ENCODE measurements at regions not wholly inside any gene's neighbourhood (a gene's known extent, or its start where the extent isn't known, plus 50 kb on each side); places are given as distances from the start of the nearest gene placed in this dataset.

- in situ Hi-C loops (cut with MboI; ENCODE audit: low pct_unique_long_range_greater_than_20kb, low sequenced_read_pairs, unreplicated experiment), result no loop called here
- TF ChIP-seq CTCF (IDR thresholded peaks at IDR 0.05; ENCODE audit: extremely low read depth, insufficient read depth, missing control alignments), result no peak
Measured at GRCh38 chr4:43345323-43345925, 452.9 kb downstream of the GRXCR1 start.

GRCh38 chr4:43348591-43348990 lies 456.1 kb downstream of the GRXCR1 start:
- DNase-seq (ENCODE audit: low spot score), result no peak
- no peak for TF ChIP-seq CTCF (IDR thresholded peaks at IDR 0.05; ENCODE audit: extremely low read depth, insufficient read depth, missing control alignments)
- in situ Hi-C loops (cut with MboI; ENCODE audit: low pct_unique_long_range_greater_than_20kb, low sequenced_read_pairs, unreplicated experiment), result no loop called here

More at GRCh38 chr4:43345323-43345925, 452.9 kb downstream of the GRXCR1 start:
- no peak for DNase-seq (ENCODE audit: low spot score)

- in situ Hi-C loops (cut with MboI; ENCODE audit: low pct_unique_long_range_greater_than_20kb, low sequenced_read_pairs, unreplicated experiment), result no loop called here
- TF ChIP-seq CTCF (IDR thresholded peaks at IDR 0.05; ENCODE audit: extremely low read depth, insufficient read depth, missing control alignments), result no peak
- DNase-seq (ENCODE audit: low spot score), result no peak
Measured at GRCh38 chr4:43351970-43352806, 459.7 kb downstream of the GRXCR1 start.

- in situ Hi-C loops (cut with MboI; ENCODE audit: low pct_unique_long_range_greater_than_20kb, low sequenced_read_pairs, unreplicated experiment), result no loop called here
- no peak for TF ChIP-seq CTCF (IDR thresholded peaks at IDR 0.05; ENCODE audit: extremely low read depth, insufficient read depth, missing control alignments)
- DNase-seq (ENCODE audit: low spot score), result no peak
Measured at GRCh38 chr4:43352859-43353258, 460.3 kb downstream of the GRXCR1 start.

GRCh38 chr4:43353552-43353951 lies 461.0 kb downstream of the GRXCR1 start:
- DNase-seq (ENCODE audit: low spot score), result no peak
- in situ Hi-C loops (cut with MboI; ENCODE audit: low pct_unique_long_range_greater_than_20kb, low sequenced_read_pairs, unreplicated experiment), result no loop called here
- TF ChIP-seq CTCF (IDR thresholded peaks at IDR 0.05; ENCODE audit: extremely low read depth, insufficient read depth, missing control alignments), result no peak

GRCh38 chr4:43356786-43357185 lies 464.3 kb downstream of the GRXCR1 start:
- no peak for DNase-seq (ENCODE audit: low spot score)
- in situ Hi-C loops (cut with MboI; ENCODE audit: low pct_unique_long_range_greater_than_20kb, low sequenced_read_pairs, unreplicated experiment), result no loop called here
- no peak for TF ChIP-seq CTCF (IDR thresholded peaks at IDR 0.05; ENCODE audit: extremely low read depth, insufficient read depth, missing control alignments)

All from GM13977 (cell line).